Lower lobe of right lung (tissue), 2 donors: ENCODE measurements at regions not wholly inside any gene's neighbourhood (a gene's known extent, or its start where the extent isn't known, plus 50 kb on each side); places are given as distances from the start of the nearest gene placed in this dataset.
"Not testable (repeated sequence)": the region's sequence is repeated elsewhere in the genome, so short reads cannot be mapped to it uniquely, and the experiment has no call there.

Experiments used
- ATAC-seq, 2 donors: fragments of 200-7000 bp; cut with Tn5 transposase; one replicate each; pipeline ENCODE4 v1.9.1; 2020 to 2022; ENCODE audit warnings: mild to moderate bottlenecking in 2 of 2, moderate library complexity in 2 of 2
- DNase-seq: peaks from one replicate; pipeline ENCODE4 v3.0.0-alpha.2; 2020
- H3K27ac ChIP-seq: fragments of 200-600 bp; one replicate; pipeline ENCODE4 v1.8.0; 2022
- H3K27me3 ChIP-seq: fragments of 200-600 bp; one replicate; pipeline ENCODE4 v1.8.0; 2022; ENCODE audit warnings: low read depth
- H3K36me3 ChIP-seq: fragments of 200-600 bp; one replicate; pipeline ENCODE4 v1.8.0; 2022; ENCODE audit warnings: mild to moderate bottlenecking
- H3K4me1 ChIP-seq: fragments of 200-600 bp; one replicate; pipeline ENCODE4 v1.8.0; 2022
- H3K4me3 ChIP-seq: fragments of 200-600 bp; one replicate; pipeline ENCODE4 v1.8.0; 2022; ENCODE audit warnings: mild to moderate bottlenecking
- H3K9me3 ChIP-seq: fragments of 200-600 bp; one replicate; pipeline ENCODE4 v1.8.0; 2022
- CTCF ChIP-seq: fragments of 200-600 bp; IDR thresholded peaks from one replicate; pipeline ENCODE4 v1.8.0; 2022; ENCODE audit warnings: antibody characterized with exemption, mild to moderate bottlenecking
- intact Hi-C: fragments of 100-400 bp; cut with DNase I; formaldehyde crosslinking; loops from one replicate; pipeline ENCODE4 v1.11.0; 2022
- donor health status: DM: no; HTN: yes; CAD: no; lungs with severe emphysema.

- H3K27me3 ChIP-seq = no peaks in the 10 kb centered on the region
- TF ChIP-seq CTCF = no peak
- no peak overlapping the region for H3K4me3 ChIP-seq
- no peak for ATAC-seq
- intact Hi-C loops = no loop called here
- H3K4me1 ChIP-seq = peaks cover 13% of the 10 kb centered on the region
- no peak overlapping the region for H3K27ac ChIP-seq
- no peak for DNase-seq
- H3K36me3 ChIP-seq = no peaks in the 10 kb centered on the region
- H3K9me3 ChIP-seq = no peaks in the 10 kb centered on the region
These were observed 104.6 kb downstream of the USP22 start for GRCh38 chr17:20938244-20938643.

- Histone ChIP-seq H3K27me3 (no peaks in the 10 kb centered on the region), H3K9me3 (no peaks in the 10 kb centered on the region), H3K4me1 (peaks cover 13% of the 10 kb centered on the region), H3K27ac (no peak overlapping the region), H3K36me3 (no peaks in the 10 kb centered on the region), H3K4me3 (no peak overlapping the region)
- TF ChIP-seq CTCF = no peak
- DNase-seq (no peak), ATAC-seq (no peak)
- intact Hi-C loops = no loop called here
These were observed 103.7 kb downstream of the USP22 start for GRCh38 chr17:20938988-20939615.

- no peak for TF ChIP-seq CTCF
These were observed 100.9 kb downstream of the USP22 start for GRCh38 chr17:20941872-20942271.

GRCh38 chr17:20944014-20944865 lies 98.6 kb downstream of the USP22 start:
- Histone ChIP-seq H3K36me3 (no peaks in the 10 kb centered on the region), H3K4me1 (no peaks in the 10 kb centered on the region), H3K4me3 (no peak overlapping the region), H3K27me3 (no peaks in the 10 kb centered on the region), H3K27ac (no peak overlapping the region), H3K9me3 (no peaks in the 10 kb centered on the region)
- intact Hi-C loops = no loop called here
- ATAC-seq (peak; percentile 83), DNase-seq (peak; percentile 62)
- peak; percentile 37 for TF ChIP-seq CTCF

More at GRCh38 chr17:20941872-20942271, 100.9 kb downstream of the USP22 start:
- no peak for ATAC-seq
- Histone ChIP-seq H3K9me3 (no peaks in the 10 kb centered on the region), H3K27ac (no peak overlapping the region), H3K27me3 (no peaks in the 10 kb centered on the region), H3K4me1 (peaks cover 4% of the 10 kb centered on the region), H3K36me3 (no peaks in the 10 kb centered on the region), H3K4me3 (no peak overlapping the region)
- no peak for DNase-seq
- intact Hi-C loops = no loop called here

GRCh38 chr17:20947708-20948107 lies 95.1 kb downstream of the USP22 start:
- intact Hi-C loops, H3K9me3 ChIP-seq, H3K4me3 ChIP-seq, ATAC-seq, H3K4me1 ChIP-seq, H3K36me3 ChIP-seq, H3K27me3 ChIP-seq, H3K27ac ChIP-seq, DNase-seq: not testable (repeated sequence)
